ENCODE measurements at regions not wholly inside any gene's neighbourhood (a gene's known extent, or its start where the extent isn't known, plus 50 kb on each side); places are given as distances from the start of the nearest gene placed in this dataset.

DNA sequence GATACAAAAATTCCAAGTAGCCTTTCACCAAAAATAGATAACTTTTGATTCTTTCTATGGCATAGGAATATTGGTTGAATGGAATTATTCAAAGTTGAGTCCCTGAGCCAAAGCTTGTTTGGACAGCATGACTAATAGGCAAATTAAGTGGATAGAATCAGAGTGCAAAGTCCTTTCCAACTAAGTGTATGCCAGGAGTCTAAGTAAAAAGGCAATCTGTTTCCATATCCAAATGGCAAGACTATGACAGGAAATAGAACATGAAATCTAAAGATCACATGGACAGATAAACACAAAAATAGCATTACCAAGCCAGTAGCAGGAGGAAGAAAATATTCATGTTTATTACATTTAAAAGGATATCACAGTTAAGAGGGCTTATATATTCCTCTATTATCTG lies 804.6 kb downstream of the SLITRK6 start:
- no peak for TF ChIP-seq EZH2 (IDR thresholded peaks at IDR 0.05; ENCODE audit: low read depth, unreplicated experiment)
- TF ChIP-seq POLR2AphosphoS5 (IDR thresholded peaks at IDR 0.05; ENCODE audit: low read depth): no peak
- TF ChIP-seq EZH2phosphoT487 (IDR thresholded peaks at IDR 0.05; ENCODE audit: unreplicated experiment): no peak
- TF ChIP-seq, protein P1, sequence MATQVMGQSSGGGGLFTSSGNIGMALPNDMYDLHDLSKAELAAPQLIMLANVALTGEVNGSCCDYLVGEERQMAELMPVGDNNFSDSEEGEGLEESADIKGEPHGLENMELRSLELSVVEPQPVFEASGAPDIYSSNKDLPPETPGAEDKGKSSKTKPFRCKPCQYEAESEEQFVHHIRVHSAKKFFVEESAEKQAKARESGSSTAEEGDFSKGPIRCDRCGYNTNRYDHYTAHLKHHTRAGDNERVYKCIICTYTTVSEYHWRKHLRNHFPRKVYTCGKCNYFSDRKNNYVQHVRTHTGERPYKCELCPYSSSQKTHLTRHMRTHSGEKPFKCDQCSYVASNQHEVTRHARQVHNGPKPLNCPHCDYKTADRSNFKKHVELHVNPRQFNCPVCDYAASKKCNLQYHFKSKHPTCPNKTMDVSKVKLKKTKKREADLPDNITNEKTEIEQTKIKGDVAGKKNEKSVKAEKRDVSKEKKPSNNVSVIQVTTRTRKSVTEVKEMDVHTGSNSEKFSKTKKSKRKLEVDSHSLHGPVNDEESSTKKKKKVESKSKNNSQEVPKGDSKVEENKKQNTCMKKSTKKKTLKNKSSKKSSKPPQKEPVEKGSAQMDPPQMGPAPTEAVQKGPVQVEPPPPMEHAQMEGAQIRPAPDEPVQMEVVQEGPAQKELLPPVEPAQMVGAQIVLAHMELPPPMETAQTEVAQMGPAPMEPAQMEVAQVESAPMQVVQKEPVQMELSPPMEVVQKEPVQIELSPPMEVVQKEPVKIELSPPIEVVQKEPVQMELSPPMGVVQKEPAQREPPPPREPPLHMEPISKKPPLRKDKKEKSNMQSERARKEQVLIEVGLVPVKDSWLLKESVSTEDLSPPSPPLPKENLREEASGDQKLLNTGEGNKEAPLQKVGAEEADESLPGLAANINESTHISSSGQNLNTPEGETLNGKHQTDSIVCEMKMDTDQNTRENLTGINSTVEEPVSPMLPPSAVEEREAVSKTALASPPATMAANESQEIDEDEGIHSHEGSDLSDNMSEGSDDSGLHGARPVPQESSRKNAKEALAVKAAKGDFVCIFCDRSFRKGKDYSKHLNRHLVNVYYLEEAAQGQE (IDR thresholded peaks at IDR 0.05; ENCODE audit: unreplicated experiment): no peak
- TF ChIP-seq, protein P2, sequence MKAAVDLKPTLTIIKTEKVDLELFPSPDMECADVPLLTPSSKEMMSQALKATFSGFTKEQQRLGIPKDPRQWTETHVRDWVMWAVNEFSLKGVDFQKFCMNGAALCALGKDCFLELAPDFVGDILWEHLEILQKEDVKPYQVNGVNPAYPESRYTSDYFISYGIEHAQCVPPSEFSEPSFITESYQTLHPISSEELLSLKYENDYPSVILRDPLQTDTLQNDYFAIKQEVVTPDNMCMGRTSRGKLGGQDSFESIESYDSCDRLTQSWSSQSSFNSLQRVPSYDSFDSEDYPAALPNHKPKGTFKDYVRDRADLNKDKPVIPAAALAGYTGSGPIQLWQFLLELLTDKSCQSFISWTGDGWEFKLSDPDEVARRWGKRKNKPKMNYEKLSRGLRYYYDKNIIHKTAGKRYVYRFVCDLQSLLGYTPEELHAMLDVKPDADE (IDR thresholded peaks at IDR 0.05): no peak
- TF ChIP-seq ZNF114 (CRISPR knock-in tag; IDR thresholded peaks at IDR 0.05): no peak
- TF ChIP-seq, protein P3, sequence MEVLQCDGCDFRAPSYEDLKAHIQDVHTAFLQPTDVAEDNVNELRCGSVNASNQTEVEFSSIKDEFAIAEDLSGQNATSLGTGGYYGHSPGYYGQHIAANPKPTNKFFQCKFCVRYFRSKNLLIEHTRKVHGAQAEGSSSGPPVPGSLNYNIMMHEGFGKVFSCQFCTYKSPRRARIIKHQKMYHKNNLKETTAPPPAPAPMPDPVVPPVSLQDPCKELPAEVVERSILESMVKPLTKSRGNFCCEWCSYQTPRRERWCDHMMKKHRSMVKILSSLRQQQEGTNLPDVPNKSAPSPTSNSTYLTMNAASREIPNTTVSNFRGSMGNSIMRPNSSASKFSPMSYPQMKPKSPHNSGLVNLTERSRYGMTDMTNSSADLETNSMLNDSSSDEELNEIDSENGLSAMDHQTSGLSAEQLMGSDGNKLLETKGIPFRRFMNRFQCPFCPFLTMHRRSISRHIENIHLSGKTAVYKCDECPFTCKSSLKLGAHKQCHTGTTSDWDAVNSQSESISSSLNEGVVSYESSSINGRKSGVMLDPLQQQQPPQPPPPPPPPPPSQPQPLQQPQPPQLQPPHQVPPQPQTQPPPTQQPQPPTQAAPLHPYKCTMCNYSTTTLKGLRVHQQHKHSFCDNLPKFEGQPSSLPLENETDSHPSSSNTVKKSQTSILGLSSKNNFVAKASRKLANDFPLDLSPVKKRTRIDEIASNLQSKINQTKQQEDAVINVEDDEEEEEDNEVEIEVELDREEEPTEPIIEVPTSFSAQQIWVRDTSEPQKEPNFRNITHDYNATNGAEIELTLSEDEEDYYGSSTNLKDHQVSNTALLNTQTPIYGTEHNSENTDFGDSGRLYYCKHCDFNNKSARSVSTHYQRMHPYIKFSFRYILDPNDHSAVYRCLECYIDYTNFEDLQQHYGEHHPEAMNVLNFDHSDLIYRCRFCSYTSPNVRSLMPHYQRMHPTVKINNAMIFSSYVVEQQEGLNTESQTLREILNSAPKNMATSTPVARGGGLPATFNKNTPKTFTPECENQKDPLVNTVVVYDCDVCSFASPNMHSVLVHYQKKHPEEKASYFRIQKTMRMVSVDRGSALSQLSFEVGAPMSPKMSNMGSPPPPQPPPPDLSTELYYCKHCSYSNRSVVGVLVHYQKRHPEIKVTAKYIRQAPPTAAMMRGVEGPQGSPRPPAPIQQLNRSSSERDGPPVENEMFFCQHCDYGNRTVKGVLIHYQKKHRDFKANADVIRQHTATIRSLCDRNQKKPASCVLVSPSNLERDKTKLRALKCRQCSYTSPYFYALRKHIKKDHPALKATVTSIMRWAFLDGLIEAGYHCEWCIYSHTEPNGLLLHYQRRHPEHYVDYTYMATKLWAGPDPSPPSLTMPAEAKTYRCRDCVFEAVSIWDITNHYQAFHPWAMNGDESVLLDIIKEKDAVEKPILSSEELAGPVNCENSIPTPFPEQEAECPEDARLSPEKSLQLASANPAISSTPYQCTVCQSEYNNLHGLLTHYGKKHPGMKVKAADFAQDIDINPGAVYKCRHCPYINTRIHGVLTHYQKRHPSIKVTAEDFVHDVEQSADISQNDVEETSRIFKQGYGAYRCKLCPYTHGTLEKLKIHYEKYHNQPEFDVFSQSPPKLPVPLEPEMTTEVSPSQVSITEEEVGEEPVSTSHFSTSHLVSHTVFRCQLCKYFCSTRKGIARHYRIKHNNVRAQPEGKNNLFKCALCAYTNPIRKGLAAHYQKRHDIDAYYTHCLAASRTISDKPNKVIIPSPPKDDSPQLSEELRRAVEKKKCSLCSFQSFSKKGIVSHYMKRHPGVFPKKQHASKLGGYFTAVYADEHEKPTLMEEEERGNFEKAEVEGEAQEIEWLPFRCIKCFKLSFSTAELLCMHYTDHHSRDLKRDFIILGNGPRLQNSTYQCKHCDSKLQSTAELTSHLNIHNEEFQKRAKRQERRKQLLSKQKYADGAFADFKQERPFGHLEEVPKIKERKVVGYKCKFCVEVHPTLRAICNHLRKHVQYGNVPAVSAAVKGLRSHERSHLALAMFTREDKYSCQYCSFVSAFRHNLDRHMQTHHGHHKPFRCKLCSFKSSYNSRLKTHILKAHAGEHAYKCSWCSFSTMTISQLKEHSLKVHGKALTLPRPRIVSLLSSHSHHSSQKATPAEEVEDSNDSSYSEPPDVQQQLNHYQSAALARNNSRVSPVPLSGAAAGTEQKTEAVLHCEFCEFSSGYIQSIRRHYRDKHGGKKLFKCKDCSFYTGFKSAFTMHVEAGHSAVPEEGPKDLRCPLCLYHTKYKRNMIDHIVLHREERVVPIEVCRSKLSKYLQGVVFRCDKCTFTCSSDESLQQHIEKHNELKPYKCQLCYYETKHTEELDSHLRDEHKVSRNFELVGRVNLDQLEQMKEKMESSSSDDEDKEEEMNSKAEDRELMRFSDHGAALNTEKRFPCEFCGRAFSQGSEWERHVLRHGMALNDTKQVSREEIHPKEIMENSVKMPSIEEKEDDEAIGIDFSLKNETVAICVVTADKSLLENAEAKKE (CRISPR knock-in tag; IDR thresholded peaks at IDR 0.05): no peak
- TF ChIP-seq CREB1 (CRISPR knock-in tag; IDR thresholded peaks at IDR 0.05; ENCODE audit: low read depth): no peak
- TF ChIP-seq STAT1 (IDR thresholded peaks at IDR 0.05; ENCODE audit: unreplicated experiment): no peak
- TF ChIP-seq, protein P4, sequence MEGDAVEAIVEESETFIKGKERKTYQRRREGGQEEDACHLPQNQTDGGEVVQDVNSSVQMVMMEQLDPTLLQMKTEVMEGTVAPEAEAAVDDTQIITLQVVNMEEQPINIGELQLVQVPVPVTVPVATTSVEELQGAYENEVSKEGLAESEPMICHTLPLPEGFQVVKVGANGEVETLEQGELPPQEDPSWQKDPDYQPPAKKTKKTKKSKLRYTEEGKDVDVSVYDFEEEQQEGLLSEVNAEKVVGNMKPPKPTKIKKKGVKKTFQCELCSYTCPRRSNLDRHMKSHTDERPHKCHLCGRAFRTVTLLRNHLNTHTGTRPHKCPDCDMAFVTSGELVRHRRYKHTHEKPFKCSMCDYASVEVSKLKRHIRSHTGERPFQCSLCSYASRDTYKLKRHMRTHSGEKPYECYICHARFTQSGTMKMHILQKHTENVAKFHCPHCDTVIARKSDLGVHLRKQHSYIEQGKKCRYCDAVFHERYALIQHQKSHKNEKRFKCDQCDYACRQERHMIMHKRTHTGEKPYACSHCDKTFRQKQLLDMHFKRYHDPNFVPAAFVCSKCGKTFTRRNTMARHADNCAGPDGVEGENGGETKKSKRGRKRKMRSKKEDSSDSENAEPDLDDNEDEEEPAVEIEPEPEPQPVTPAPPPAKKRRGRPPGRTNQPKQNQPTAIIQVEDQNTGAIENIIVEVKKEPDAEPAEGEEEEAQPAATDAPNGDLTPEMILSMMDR (conservative IDR thresholded peaks at IDR 0.05; ENCODE audit: low read depth in 2 of 2): no peak
- no peak for TF ChIP-seq ZNF331 (CRISPR knock-in tag; IDR thresholded peaks at IDR 0.05; ENCODE audit: low read depth)
- TF ChIP-seq JUNB (IDR thresholded peaks at IDR 0.05; ENCODE audit: unreplicated experiment): no peak
- no peak for TF ChIP-seq NANOG (IDR thresholded peaks at IDR 0.05; ENCODE audit: borderline replicate concordance)
- H3K9me3 Mint-ChIP-seq: no peaks in the 10 kb centered on the region
- Histone ChIP-seq H3K4me3 (no peak overlapping the region), H3K27me3 (ENCODE audit: insufficient read depth) (no peaks in the 10 kb centered on the region), H3F3A (replicated peaks; ENCODE audit: low read depth) (no peaks in the 10 kb centered on the region), H3K79me2 (replicated peaks; ENCODE audit: insufficient read depth) (no peaks in the 10 kb centered on the region), H3K27ac (ENCODE audit: low read depth) (no peak overlapping the region), H4K20me1 (replicated peaks; ENCODE audit: insufficient read depth) (no peaks in the 10 kb centered on the region), H3K9me2 (ENCODE audit: insufficient read depth) (no peaks in the 10 kb centered on the region), H3K4me1 (ENCODE audit: insufficient read depth) (no peaks in the 10 kb centered on the region), H3K4me2 (no peak overlapping the region), H2AFZ (no peak overlapping the region), H3K36me3 (ENCODE audit: insufficient read depth) (no peaks in the 10 kb centered on the region)
- H3K4me1 Mint-ChIP-seq: no peaks in the 10 kb centered on the region
- H3K36me3 Mint-ChIP-seq (ENCODE audit: low read depth): no peaks in the 10 kb centered on the region
- H3K27me3 Mint-ChIP-seq (ENCODE audit: insufficient read depth, low read depth, poor library complexity): no peaks in the 10 kb centered on the region
- DNase-seq (ENCODE audit: low spot score): no peak
- no peak for ATAC-seq
- H3K4me3 Mint-ChIP-seq: no peak overlapping the region
- H3K27ac Mint-ChIP-seq: no peak overlapping the region
